Endothelial cell of hepatic sinusoid (primary cell): ENCODE measurements at regions not wholly inside any gene's neighbourhood (a gene's known extent, or its start where the extent isn't known, plus 50 kb on each side); places are given as distances from the start of the nearest gene placed in this dataset.

Experiments
- in situ Hi-C: cut with HindIII; loops from 2 replicates; pipeline ENCODE4 v1.10.0; 2017; ENCODE audit warnings: low sequenced_read_pairs

DNA sequence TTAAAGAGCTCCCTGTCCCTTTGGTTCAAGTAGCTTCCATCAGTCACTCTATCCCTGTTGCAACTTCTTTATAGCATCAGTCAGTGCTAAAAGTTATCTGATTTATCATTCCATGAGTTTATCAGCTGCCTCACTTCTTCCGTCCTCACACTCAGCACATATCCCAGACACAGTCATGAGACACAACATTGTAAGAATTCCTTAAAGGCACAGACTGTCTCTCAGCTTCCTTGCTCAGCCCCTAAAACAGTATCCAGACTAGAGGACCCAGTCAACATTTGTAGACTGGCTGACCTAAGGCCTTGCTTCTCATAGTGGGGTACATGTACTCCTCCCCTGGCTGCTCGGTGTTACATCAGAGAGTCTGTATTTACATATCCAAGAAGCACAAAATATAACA, 164.9 kb upstream of the ADGRL2 start:
- in situ Hi-C loops, result no loop called here

DNA sequence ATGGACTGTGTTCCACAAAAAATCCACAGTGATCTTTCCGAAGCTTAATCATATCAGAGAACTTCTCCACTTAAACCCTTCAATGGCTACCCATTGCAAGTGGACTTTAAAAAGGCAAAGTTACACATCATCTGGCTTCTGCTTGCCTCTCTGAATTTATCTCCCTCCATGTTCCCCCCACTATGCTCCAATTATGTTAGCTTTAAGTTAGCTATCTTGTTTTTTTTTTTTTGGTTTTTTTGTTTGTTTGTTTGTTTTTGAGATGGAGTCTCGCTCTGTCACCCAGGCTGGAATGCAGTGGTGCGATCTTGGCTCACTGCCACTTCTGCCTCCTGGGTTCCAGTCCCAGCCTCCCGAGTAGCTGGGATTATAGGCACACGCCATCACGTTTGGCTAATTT, 166.4 kb upstream of the ADGRL2 start:
- in situ Hi-C loops, result no loop called here

DNA sequence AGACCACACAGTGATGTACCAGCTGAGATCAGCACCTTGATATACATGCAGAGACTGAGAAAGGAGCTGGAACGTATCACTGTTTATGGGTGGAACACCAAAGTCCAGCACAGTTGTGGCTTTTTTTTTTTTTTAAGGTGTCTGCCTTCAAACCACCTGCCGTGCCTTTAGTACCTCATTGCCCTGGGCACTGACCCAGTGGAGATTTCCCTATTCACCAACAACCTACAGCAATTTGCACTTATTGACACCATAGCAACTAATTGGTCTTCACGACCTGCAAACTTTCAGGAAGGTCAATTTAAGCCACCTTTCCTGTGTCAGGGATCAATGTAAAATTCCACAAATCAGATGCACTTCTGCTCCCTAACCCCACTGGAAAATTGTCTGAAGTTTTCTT, 181.6 kb upstream of the ADGRL2 start:
- in situ Hi-C loops, result no loop called here

DNA sequence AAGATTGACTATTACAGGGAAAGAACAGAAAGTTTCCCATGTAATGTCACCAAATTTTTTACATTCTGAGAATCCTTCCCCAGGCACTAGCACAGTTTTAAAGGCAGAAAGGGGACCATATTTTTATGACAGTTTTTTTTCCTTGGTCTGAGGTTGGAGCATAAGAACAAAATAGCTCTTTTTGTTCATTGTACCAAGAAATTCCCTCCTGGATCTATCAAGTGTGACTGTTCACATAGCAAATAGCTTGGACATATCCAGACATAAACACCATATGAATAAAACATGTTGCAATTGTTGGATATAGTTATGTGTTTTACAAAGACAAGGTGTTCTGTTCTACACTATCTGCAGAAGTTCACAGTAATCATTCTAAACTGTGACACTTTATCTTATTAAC, 182.4 kb upstream of the ADGRL2 start:
- in situ Hi-C loops, result no loop called here

DNA sequence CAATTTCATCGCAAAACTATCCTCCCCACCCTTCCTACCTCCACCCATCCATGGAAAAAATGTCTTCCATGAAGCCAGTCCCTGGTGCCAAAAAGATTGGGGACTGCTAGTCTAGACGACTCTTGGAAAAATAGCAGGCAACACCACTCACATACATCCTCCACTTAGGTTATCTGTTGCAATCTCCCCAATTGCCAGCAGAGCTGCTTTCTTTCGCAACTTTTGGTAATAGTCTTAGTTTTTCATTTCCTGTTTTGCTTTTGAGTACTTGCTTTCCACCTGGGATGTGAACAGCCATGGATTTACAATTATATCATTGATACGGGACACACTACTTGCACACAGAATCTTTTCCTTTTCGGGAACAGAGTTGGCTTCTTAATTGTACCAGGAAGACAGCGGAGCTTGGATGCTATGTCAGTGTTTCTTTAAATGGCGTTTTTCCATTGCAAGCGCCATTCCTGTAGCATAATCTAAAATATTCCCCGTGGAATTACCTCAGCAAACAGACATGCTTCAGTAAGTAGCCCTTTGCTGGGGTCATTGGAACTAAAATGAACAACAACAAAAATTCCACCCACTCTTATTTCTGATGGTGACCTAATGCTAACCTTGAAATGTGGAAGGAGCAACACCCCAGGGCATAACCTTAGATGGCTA, 183.3 kb upstream of the ADGRL2 start:
- in situ Hi-C loops, result no loop called here

DNA sequence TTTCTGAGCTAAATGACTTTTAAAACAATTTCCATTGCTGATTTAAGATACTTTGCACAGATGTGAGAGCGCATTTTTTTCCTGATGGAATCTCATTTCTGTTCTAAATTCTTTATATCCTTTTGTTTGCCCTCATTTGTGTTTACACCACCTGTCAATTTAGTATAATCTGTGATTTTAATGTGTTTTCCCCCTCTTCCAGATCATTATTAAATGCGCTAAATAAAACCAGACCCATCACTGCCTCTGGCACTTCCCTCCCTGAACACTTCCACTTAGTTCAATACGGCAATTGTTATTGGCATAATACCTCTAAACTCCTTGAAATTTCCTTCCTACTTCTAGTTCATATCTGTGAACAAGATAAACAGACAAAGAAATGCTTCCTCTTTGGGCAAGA, 186.9 kb upstream of the ADGRL2 start:
- in situ Hi-C loops, result no loop called here

DNA sequence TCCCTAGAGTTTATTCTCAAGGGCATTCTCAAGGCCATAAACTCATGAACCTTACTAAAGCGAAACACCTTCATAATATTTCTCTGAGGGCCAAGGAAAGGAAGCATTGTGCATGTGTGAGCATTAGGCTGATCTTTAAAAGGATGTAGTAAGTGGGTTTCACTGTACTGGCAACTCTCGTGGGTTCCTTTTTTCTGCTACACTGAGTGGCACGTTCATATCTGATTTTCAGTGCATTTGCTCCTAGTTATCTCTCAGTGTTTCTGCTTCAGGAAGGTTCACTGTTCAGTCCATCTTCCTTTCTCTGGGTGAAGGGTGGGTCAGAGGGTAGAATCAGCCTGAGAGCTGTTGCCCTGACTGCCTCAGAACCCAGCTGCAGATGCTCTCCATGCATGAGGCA, 192.8 kb upstream of the ADGRL2 start:
- in situ Hi-C loops, result no loop called here

DNA sequence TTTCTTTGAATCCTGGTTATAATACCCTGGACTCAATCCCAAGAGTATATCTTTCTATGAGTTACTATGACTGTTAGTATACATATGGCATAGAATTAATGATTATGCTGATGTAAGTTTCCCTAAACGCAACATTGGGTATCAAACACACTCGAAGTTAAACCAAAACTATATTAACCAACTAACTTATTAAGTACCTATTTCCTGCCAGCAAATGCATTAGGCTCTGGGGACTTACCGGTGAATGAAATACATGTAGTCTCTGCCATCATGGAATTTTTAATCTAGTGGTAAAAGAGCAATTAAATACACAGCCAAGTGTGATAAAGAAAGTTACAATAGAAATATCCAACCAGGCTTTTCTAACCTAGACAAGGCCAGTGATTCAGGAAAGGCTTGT, 193.6 kb upstream of the ADGRL2 start:
- in situ Hi-C loops, result no loop called here

DNA sequence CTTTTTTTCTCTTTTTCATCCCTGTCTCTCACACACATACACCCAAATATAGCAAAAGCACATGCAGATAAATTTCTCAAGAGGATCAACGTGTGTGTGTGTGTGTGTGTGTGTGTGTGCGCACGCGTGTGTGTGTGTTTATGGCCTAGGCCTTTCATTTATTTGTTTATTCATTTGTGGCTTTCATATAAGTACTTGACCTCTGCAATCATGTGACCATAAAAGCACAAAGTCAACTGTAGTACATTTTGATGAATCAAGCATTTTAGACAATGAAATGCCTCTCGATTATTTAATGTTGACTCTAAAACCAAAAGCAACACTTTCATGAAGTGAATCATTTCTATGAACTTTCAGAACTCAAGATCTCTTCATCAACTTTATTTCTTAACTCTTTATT, 194.1 kb upstream of the ADGRL2 start:
- in situ Hi-C loops, result no loop called here

DNA sequence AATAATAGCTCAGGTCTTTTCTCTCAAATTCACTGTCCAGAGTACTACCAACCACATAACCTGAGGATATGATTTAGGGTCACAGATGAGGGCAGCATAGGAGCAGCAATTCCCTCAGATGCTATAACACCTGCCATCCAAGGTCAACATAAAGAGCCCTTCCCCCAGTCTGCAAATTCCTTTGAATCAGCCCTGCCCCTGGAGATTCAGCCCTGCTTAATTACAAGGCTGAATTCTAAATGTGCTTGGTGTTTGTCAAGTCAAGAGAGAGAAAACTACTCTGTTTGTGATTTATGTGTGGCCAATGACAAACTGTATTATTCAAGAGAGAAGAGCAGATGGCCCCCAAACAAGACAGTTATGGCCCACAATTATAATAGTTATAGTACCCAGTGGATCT, 195.7 kb upstream of the ADGRL2 start:
- in situ Hi-C loops, result no loop called here

DNA sequence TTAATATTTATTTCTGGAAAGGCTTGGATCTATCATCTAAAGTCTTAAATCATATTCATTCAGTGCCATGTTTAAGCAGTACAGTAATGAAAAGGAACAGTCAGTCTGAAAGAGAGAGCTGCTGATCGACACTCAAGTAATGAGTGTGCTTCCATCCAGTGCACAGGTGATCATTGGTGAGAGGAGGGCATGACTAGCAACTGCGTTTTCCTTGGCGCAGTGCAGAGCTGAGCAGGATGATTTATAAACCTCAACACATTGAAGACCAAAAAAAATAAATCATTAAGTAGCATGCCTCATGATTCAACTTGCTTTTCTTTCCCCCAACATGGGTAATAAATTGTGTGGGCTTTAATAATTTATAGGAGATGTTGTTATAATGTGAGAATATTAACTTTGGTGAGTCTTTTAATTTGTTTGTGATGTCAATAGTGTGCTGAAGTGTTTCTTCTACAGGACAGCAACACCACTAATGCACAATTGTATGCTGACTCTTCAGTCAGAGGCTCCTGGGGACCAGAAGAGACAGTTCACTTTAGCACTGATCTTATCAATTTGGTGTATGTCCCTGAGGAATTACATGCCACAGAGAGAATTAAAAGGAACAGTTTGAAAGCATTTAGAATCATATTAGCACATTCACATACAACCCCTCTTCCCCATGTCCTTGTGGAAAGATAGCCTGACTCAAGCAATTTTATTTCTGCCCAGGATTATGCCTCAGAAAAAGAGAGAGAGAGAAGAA, 199.7 kb upstream of the ADGRL2 start:
- in situ Hi-C loops, result no loop called here

DNA sequence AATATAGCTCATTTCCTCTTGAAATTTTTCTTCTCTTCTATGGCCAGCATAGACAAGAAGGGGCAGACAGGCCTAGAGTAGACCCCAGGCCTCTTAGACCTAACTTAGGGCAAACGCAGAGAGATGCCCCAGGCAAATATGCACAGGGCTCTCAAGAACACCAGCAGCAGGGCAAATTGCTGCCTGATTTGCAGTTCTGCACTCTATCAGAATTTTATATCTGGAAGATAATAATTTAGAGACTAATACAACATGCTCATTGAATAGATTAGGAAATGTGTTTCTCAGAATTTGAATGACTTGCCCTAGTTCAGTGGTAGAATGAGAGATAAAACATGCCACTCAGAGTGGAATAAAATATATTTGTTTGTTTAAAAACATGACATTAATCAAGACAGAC, 200.4 kb upstream of the ADGRL2 start:
- in situ Hi-C loops, result no loop called here

DNA sequence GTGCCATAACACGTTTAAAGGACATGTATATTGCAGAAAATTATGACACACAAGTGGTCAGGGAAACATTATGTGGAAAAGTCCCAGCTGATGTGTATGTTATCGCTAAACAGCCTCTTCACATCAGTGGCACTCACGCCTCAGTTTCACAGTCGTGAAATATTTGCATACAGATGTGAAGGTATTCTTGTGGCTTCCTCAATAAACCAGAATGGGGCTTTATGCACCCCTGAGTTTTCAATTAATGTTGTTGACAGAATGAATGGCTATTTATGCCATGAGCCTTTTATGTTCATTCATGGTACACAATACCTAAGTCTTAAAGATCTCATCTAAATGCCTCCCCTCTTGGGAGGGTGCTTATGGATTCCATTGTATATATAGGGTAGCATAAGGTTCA, 202.1 kb upstream of the ADGRL2 start:
- in situ Hi-C loops, result no loop called here

DNA sequence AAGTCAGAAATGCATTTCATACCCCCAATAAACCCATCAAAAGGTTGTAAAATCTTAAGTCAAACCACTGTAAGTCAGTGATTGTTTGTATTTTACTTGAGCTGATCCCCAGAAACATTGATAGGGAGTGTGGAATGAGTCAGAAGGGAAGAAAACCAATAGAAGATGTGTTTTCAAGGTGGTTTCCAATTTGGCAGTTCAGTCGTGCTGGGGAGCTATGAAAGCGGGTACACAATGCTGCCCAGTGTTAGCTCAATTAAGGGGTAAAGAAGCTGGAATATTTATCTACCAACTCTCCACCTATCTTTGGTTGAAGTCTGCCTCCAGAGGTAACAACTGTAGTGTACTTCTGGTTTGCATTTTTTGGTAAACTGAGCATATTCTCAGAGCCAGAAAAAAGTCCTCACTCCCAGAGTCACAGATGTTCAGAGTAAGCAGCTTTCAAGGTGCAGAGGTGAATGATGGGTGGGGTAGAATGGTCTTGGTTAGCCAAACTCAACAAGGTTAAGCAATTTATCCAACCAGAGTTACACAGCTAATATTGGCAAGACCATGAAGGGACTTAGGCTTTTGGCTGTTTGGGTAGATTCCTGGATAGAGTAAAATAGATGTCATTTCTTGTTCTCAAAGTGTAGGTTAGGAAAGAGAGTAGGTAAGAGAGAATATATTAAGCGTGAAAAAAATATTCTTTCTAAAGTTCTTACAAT, 202.9 kb upstream of the ADGRL2 start:
- in situ Hi-C loops, result no loop called here

DNA sequence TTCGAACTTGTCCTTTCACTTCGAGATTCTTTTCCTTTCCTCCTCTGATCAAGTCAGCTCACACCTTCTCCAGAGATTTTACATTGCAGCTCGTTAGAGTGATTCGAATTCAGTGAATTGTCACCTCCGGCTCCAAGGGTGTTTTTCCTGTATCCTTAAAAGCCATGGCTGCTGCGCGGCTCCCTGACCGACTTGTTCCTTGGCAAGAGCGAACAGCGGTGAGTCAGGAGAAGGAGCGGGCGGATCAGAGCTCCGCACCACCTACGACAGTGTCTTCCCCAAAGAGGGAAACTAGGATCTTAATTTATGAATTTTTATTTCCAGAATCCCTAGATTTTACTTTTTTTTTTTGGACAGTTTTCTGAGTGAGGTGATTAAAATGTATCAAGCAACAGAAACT, 204.4 kb upstream of the ADGRL2 start:
- in situ Hi-C loops, result no loop called here

DNA sequence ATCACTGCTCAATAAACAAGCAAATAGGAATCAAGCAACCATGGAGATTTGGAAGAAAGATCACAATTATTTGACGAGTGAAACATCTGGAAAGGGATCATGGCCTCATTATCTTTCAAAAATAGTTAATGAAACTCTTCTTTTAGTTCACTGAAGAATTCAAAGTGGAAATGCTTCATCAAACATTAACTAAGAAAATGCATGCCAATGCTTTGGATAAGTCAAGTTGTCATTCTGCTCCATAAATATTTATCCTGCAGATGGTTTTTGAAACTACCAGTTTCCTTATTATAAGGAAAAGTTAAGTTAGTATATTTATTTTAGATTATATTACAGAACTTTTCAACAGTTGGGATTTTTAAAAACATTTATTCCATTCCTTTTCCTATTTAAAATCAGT, 206.5 kb upstream of the ADGRL2 start:
- in situ Hi-C loops, result no loop called here

DNA sequence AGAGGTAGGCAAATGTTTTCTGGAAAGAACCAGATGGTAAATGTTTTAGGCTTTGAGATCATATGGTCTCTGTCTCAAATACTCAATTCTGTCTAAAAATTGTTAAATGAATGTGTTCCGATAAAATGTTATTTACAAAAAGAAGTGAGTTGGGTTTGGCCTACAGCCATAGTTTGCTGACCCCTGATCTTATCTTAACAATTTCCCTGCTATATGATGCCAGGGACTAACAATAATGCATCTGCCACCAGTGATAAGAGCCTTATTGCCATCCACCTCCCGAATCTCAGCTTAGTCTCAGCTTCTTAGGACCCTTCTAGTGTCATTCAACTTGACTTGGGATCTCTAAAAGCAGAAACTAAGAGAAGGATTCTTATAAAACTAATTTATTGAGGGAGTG, 208.5 kb upstream of the ADGRL2 start:
- in situ Hi-C loops, result no loop called here

DNA sequence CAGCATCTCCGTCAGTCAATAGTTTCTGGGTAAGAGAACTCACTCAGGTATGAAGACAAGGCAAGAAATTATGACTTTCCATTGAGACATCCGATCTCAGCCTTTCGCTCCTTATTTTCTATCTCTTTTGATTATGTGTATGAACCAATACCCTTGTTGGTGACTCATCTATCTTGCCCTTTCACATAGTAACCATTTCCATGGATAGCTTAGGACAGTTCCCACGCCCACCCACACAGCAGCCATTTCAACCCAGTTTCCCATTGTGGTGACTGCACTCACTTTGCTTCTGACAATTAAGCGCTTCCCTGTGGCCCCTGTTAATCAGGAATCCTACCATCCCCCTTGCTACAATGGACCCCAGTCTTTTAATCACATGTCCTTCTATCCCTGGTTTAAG, 210.6 kb upstream of the ADGRL2 start:
- in situ Hi-C loops, result no loop called here

DNA sequence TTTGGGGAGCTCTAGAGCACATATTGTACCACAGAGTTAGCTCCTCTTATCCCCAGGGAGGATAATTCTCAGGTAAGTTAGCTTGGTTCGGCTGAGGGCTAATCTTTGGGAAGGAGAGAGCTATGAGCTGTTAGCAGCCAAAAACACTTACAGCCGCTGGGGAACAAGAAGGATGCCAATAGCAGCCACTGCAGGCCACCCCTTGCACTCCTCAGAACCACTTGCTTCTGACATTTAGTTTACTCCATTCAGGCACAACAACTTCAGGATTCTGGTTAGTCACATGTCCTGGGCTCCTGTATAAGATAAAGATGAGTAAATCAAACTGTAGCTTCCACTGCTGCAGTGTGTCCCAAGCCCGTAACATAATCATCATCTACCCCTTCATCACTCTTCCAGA, 212.6 kb upstream of the ADGRL2 start:
- in situ Hi-C loops, result no loop called here

DNA sequence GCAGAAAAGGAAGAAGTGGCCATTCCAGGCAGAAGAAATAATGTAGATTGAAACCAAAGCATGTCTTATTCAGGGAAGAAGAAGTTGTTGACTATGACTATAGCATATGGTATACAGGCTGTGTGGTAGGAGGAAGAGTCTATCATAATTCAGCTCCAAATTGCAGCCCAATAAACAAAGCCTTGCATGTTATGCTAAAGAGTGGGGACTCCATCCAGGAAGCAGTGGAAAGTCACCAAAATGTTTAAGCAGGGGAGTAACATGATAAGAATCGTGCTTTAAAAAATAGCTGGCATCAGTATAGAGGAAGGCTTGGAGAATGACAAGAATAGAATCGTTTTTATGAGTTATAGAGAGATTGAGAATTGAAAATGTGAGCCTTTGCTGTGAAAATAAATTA, 213.3 kb upstream of the ADGRL2 start:
- in situ Hi-C loops, result no loop called here

DNA sequence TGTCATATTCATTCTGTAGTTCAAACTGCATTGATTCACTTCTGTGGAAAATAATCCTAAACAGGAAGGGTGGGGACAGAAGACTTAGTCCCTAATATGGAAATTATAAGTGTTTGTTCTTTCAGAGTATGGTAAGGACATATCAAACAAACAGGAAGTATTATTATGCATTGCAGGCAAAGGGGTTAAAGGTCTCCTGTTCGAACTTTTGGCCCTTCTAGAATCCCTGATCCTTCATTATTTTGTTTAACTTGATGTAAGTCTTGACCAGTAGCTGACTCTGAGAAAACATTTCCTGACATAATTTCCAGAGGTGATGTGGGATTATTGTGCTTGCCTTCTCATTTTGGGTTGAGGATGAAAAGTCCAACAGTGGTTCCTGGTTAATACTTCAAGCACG, 215.4 kb upstream of the ADGRL2 start:
- in situ Hi-C loops, result no loop called here

DNA sequence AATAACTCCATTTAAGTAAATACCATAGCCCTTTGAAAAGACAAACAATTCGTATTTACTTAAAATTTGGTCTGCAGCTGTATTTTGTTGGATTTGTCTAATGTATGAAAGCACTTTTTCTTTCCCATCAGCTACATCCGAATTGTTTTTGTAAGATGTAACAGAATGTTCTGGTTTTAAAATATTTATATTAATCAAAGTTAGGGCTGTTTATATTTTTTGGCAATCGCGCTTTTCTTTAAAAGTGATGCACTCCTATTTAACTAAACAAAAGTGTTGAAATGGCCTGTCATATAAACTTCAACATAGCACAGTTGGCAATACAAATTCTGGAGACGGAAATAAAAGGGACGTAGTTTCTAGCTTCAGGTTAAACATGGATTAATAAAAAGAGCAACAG, 216.3 kb upstream of the ADGRL2 start:
- in situ Hi-C loops, result no loop called here
